Loucy (cell line): ENCODE measurements at regions not wholly inside any gene's neighbourhood (a gene's known extent, or its start where the extent isn't known, plus 50 kb on each side); places are given as distances from the start of the nearest gene placed in this dataset.

Source experiments
- H2AFZ ChIP-seq: fragments of 200-600 bp; sonication (generic); 2 replicates; pipeline ENCODE4 v1.6.0; 2016; ENCODE audit warnings: antibody characterized with exemption, mild to moderate bottlenecking, low read length, moderate library complexity
- H3F3A ChIP-seq: fragments of 200-600 bp; 2 replicates; pipeline ENCODE4 v1.6.0; 2016; ENCODE audit warnings: antibody characterized with exemption, low read depth, mild to moderate bottlenecking
- H3K27me3 ChIP-seq: fragments of 200-600 bp; sonication (generic); 2 replicates; pipeline ENCODE4 v1.6.1; 2014; ENCODE audit warnings: low read length, mild to moderate bottlenecking; ENCODE audit not compliant: insufficient read depth, poor library complexity, severe bottlenecking
- H3K36me3 ChIP-seq: fragments of 200-600 bp; sonication (generic); 2 replicates; pipeline ENCODE4 v1.6.1; 2016; ENCODE audit warnings: low read length; ENCODE audit not compliant: insufficient read depth
- H3K4me1 ChIP-seq: fragments of 200-600 bp; sonication (generic); 2 replicates; pipeline ENCODE4 v1.5.1; 2014; ENCODE audit warnings: low read length, mild to moderate bottlenecking; ENCODE audit not compliant: insufficient read depth, poor library complexity, severe bottlenecking
- H3K4me2 ChIP-seq: fragments of 200-600 bp; sonication (generic); 2 replicates; pipeline ENCODE4 v1.6.0; 2014; ENCODE audit warnings: antibody characterized with exemption, low read length, low read depth, mild to moderate bottlenecking; ENCODE audit not compliant: poor library complexity, severe bottlenecking
- H3K4me3 ChIP-seq: fragments of 200-600 bp; sonication (generic); 2 replicates; pipeline ENCODE4 v1.5.1; 2014; ENCODE audit warnings: low read length, mild to moderate bottlenecking, mixed read lengths; ENCODE audit not compliant: poor library complexity, severe bottlenecking
- H3K79me2 ChIP-seq: fragments of 200-600 bp; sonication (generic); 2 replicates; pipeline ENCODE4 v1.6.1; 2014; ENCODE audit warnings: low read length; ENCODE audit not compliant: insufficient read depth
- H3K9ac ChIP-seq: fragments of 200-600 bp; sonication (generic); 2 replicates; pipeline ENCODE4 v1.6.0; 2014; ENCODE audit warnings: mild to moderate bottlenecking, low read depth, low read length, moderate library complexity; ENCODE audit not compliant: poor library complexity, severe bottlenecking
- H3K9me2 ChIP-seq: fragments of 200-600 bp; sonication (generic); replicated peaks from 2 replicates; pipeline ENCODE4 v1.6.1; 2016; ENCODE audit warnings: low read depth, low read length, mixed read lengths
- H3K9me3 ChIP-seq: fragments of 200-600 bp; sonication (generic); 2 replicates; pipeline ENCODE4 v1.6.1; 2014; ENCODE audit warnings: mild to moderate bottlenecking, antibody characterized with exemption, low read length, low read depth; ENCODE audit not compliant: insufficient read depth
- H4K20me1 ChIP-seq: fragments of 200-600 bp; sonication (generic); 2 replicates; pipeline ENCODE4 v1.6.0; 2014; ENCODE audit warnings: antibody characterized with exemption, low read length, mild to moderate bottlenecking; ENCODE audit not compliant: insufficient read depth, poor library complexity, severe bottlenecking
- CTCF ChIP-seq: fragments of 200-600 bp; sonication (generic); conservative IDR thresholded peaks from 2 replicates; pipeline ENCODE4 v1.5.1; 2014; ENCODE audit warnings: mild to moderate bottlenecking, antibody characterized with exemption, low read length
- EZH2phosphoT487 ChIP-seq: fragments of 200-600 bp; IDR thresholded peaks from 2 replicates; pipeline ENCODE4 v1.6.1; 2018; ENCODE audit warnings: antibody characterized with exemption, mild to moderate bottlenecking, moderate library complexity, borderline replicate concordance

DNA sequence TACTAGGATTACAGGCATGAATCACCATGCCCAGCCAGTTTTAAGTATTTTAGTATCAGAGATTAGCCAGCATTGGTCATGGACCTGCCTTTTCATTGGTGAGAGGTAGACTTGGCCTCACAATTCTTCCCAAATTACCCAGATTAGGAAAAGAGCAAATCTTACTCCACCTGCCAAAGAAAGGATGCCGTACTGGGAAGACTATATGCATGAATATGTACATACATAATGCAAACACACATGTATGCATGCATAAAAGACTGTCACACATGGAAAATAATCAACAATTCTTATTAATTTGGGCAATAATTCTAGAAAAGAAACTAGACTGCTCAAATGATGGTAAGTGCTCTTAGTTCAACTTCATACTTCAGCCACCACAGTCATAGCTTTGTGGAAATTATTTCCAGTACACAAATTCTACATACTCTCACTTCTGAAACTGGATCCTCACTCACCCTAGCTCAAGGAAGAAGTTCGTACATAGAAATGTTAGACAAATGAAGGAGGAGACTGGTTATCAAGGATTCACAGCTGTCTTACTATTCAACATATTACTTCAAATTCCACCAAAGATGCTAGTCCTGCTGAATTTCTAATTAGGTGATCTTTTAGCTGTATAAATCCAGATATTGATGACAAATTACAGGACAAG lies 73.7 kb downstream of the MINAR2 start:
- H3K9ac ChIP-seq, result no peak overlapping the region
- H3K36me3 ChIP-seq, result no peaks in the 10 kb centered on the region
- H4K20me1 ChIP-seq, result no peaks in the 10 kb centered on the region
- no peaks in the 10 kb centered on the region for H3K9me2 ChIP-seq
- no peaks in the 10 kb centered on the region for H3F3A ChIP-seq
- no peak for TF ChIP-seq EZH2phosphoT487
- TF ChIP-seq CTCF, result no peak
- no peak overlapping the region for H3K4me2 ChIP-seq
- H3K27me3 ChIP-seq, result no peaks in the 10 kb centered on the region
- no peaks in the 10 kb centered on the region for H3K9me3 ChIP-seq
- no peak overlapping the region for H2AFZ ChIP-seq
- H3K4me3 ChIP-seq, result no peak overlapping the region
- no peaks in the 10 kb centered on the region for H3K4me1 ChIP-seq
- no peaks in the 10 kb centered on the region for H3K79me2 ChIP-seq

DNA sequence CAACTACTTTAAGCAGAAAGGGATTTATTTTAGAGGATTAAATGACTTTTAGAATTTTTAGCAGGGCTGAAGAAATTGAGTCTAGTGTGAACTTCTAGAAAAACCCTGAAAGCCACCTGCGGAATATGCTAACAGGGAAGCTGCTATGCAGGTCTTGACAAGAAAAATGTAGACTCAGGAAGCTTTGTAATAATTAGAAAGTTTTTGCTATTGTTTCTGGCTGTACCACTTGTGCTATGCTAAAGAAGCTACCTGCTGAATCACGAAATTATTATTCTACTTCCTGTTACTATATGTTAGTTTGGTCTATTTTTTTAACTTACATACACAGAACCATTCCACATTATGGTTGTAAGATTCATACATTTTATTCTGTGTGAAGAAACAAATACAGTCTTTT lies 74.0 kb upstream of the CHSY3 start:
- H3K9me3 ChIP-seq, result no peaks in the 10 kb centered on the region
- no peaks in the 10 kb centered on the region for H3K27me3 ChIP-seq
- H3K9me2 ChIP-seq, result no peaks in the 10 kb centered on the region
- no peak for TF ChIP-seq CTCF
- TF ChIP-seq EZH2phosphoT487, result no peak
- H3F3A ChIP-seq, result no peaks in the 10 kb centered on the region
- H4K20me1 ChIP-seq, result no peaks in the 10 kb centered on the region
- no peak overlapping the region for H3K9ac ChIP-seq
- H3K4me2 ChIP-seq, result no peak overlapping the region
- no peak overlapping the region for H3K4me3 ChIP-seq
- no peaks in the 10 kb centered on the region for H3K79me2 ChIP-seq
- H3K4me1 ChIP-seq, result no peaks in the 10 kb centered on the region
- no peak overlapping the region for H2AFZ ChIP-seq
- H3K36me3 ChIP-seq, result no peaks in the 10 kb centered on the region

- H3K79me2 ChIP-seq, result no peaks in the 10 kb centered on the region
- H3K9ac ChIP-seq, result no peak overlapping the region
- H2AFZ ChIP-seq, result no peak overlapping the region
Measured at GRCh38 chr5:129836321-129836720, 67.9 kb upstream of the CHSY3 start.

More at GRCh38 chr5:129836321-129836720, 67.9 kb upstream of the CHSY3 start:
- no peak for TF ChIP-seq CTCF
- Histone ChIP-seq H3F3A (no peaks in the 10 kb centered on the region), H3K4me2 (no peak overlapping the region), H3K9me2 (no peaks in the 10 kb centered on the region), H3K4me1 (no peaks in the 10 kb centered on the region), H4K20me1 (no peaks in the 10 kb centered on the region), H3K27me3 (no peaks in the 10 kb centered on the region), H3K4me3 (no peak overlapping the region), H3K36me3 (no peaks in the 10 kb centered on the region), H3K9me3 (no peaks in the 10 kb centered on the region)
